HS-27A (cell line): ENCODE measurements at regions not wholly inside any gene's neighbourhood (a gene's known extent, or its start where the extent isn't known, plus 50 kb on each side); places are given as distances from the start of the nearest gene placed in this dataset.
"Not testable (repeated sequence)": the region's sequence is repeated elsewhere in the genome, so short reads cannot be mapped to it uniquely, and the experiment has no call there.

Experiments used
- DNase-seq: peaks from one replicate; pipeline ENCODE4 v3.0.0-alpha.2; 2012; ENCODE audit warnings: low read depth, missing footprints

DNA sequence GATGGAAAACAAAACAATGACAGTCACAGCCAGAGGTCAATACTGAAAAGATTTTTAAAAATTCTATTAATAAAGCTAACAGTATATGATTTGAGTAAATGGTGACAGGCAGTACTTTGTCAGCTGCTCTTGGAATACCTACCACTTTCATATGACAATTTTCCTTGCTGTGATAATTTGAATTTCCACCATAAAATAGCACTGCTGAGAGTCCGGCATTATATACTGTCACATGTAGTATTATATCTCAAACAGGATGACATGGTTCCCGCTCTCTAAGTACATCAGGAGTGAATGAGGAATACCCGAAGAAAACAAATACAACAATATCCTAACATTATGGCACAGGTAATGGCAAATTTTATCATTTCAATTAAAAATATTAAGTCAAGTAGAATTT is 146.8 kb upstream of the TMPRSS15 start:
- DNase-seq, result no peak

DNA sequence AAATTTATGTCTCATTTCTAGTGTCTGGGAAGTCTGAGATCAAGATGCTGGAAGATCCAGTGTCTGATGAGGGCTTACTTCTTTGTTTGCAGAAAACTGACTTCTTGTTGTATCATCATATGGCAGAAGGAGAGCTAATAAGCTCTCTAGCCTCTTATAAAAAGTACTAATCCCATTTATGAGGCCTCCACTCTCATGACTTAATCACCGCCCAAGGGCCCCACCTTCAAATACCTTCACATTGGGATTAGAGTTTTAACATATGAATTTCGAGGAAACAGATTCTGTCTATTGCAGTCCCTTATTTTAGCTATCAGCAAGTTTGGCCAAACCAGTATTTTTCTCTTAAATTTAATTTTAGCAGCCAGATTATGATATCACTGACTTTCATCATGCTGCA is 150.2 kb upstream of the TMPRSS15 start:
- no peak for DNase-seq

DNA sequence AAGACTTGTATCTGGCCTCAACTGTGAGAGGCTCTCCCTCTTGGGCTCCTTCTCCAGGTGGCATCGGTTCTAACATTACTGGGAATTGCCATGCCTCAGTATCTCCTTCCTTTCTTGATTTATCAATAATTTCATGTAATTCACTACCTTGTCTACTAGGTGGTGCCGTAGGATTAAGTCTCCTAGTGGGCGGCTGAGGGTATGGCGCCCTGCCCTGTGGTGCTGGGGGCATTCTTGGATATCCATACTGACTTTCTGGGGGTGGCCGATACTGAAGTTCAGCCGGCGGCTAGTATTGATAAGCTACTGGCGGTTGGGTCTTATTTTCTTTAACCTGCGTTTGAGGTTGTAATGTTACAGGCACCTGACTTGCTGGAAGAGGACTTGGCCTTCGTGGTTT is 164.2 kb upstream of the TMPRSS15 start:
- not testable (repeated sequence) for DNase-seq

DNA sequence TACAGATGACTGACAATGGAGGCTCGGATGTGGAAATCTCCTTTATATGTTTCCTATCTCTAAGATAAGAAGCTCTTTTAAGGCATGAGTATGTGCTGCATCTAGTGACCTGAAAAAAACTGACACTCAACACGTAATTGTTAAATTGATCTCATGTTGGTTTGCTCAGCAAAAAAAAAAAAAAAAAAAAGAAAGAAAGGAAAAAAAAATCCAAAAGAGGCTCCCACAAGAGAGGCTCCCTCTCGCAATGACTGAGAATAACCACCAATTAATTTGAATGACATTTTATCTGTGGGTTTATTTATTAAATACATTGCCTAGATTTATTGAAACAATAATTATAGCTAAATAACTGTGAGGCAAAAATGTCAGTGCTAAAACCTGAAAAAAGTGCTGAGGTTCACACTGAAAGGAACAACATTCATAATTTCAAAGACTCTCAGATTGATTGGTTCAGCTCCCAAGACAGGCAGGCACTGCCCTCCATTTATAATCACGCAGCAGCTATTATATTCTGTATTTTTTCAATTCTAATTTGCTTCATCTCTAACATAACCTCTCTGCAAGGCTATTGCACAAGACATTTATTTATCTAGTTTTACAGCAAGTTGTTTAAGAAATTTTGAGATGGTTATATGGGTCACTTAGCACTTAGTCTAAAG is 184.5 kb upstream of the TMPRSS15 start:
- DNase-seq, result no peak

DNA sequence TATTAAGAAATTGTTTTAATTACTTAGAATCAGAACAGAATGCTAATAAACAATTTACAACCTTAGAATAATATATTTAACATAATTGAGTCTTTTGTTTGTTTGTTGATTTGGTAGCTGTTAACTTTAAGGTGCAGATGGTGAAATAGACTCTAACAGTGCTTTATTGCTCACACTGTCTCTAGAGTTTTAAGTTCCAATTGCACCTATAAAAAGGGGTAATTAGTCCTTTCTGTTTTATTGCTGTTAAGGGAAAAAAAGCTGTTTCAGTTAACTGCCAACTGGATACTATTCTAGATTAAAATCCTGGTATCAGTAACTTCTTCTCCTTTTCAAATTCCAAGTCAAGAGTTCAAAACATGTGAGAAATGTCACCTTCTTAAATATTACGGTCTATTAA is 197.6 kb upstream of the TMPRSS15 start:
- DNase-seq, result no peak

DNA sequence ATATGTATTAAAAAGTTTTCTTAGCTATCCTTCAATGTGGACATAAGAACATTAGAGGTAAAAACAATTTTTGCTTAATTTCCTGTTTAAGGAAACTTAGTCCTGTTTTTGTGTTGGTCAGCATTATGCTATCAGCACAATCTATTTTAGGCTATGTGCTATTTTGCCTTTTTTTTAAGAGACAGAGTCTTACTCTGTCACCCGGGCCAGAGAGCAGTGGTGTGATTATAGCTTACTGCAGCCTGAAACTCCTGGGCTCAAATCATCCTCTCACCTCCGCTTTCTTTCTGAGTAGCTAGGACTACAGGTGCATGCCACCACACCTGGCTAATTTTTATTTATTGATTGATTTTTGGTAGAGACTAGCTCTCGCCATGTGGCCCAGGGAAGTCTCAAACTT is 199.1 kb upstream of the TMPRSS15 start:
- DNase-seq, result no peak

DNA sequence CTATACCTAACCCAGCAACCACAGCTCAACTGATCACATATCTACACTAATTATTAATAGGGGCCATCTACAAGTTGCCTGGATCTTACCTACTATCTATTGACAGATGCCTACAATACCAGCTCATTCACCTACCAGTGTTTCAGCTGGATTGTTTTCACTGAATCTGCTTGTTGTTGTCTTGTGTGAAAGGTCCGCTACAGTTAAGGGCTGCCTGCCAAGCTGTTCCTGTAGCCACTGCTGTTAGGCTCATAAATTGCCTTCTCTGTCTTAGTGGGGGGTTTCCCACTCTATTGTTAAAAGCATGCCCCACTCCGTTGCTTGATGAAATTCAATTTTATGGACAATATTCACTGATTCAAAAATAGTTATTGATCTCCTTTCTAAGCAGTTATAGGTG is 199.7 kb upstream of the TMPRSS15 start:
- DNase-seq, result no peak

DNA sequence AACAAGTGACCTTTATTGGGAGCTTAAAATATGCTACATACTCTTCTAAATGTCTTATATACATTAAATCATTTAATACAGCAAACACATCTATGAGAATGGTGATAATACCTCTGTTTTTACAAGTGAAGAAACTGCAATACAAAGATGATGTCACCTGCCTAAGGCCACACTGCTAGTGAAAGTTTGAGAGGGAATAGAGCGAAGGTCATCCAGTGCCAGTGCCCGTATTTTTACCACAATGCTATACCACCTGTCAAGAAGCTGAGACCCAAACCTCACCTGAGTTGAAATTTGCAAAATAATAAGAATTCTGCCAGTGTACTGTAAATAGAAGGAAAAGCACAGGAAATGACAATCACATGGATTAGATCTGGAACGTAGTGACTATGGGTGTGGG is 200.4 kb upstream of the TMPRSS15 start:
- DNase-seq, result no peak

DNA sequence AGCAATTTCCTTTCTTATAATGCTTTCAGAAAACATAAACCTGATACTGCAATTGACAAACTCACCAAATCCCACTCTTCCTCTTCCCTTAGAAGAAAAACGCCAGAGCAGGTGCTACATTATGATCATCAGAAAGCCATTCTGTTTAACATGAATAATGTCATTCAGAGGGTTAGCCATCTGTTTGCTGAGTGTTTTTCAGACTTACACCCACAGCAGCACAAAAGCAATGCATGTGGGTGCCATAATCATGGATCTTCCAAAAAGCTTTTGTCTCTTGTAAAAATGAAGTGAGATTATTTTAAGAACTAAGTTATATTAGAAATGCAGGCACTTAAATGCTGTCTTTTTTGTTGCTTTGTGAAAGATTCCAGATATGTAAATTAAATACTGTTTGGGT is 204.6 kb upstream of the TMPRSS15 start:
- DNase-seq, result no peak

DNA sequence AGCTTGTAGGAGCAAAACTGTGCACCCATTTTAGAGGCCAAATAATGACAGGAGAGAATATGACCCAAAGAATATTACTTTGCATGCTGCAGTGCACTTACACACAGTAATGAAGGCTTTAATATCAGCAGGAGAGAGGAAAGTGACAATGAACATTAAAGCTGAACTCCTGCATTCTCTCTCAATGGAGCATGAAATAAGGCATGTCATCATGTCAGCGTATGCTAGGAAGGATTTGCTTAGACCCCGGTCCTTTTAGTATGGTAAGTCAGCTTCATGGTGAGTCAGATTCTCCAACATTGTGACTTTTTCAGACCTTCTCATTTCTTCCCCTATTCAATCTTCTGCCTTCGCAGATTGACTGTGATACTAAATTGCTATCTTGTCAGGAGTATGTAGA is 210.7 kb upstream of the TMPRSS15 start:
- DNase-seq, result no peak

DNA sequence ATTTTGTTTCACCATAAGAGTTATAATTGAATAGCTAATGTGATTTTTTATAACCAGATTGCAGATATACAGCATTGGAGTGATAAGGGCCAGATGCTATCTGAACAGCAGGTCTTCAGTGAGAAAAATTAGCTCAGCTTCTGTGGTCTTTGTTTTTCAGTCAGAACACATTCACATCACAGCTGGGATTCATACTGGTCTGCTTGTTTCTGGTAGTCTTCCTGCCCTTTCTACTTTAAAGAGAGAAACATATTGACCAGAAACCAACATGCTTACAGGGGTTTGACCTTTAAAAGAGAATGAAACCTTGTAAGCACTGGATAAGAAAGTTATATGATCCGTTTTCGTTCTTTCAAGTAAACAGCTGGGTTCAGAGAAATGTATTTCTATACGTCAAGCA is 213.7 kb upstream of the TMPRSS15 start:
- DNase-seq, result no peak

DNA sequence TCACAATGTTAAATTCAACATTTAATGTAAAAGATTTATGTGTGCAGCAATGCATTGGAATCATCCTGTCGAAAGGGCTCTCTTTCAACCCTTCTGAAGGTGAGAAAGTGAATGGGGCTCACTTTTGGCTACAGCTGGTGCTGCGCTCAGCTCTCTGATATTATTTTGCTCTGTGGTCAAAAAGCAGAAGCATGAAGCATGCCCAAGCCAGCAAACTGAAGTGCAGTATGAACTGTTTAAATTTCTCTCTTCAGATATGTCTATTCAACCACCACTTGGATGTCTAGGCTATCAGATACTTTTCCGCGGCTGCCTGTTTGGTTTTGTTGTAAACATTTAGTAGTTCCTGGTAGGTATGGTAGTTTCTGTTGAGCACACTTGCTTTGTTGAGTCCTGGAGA is 216.9 kb upstream of the TMPRSS15 start:
- DNase-seq, result no peak

DNA sequence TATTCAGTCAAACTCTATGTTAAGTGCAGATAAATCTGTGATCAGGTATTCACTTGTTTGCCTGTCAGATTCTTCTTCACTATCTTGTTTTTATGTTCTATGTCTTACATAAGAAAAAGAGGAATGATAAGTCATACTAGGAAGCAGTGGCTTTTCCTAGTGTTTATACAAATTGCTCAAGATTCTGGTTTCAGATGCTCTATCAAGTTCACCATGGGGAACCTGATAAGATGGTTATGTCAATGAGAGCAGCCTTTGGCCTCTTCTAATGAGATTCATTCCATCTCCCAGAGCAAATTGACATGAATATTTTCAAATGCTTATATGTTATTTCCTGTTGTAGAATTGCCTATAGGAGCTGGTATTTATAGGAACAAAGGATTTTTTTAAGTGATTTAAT is 218.8 kb upstream of the TMPRSS15 start:
- DNase-seq, result no peak

DNA sequence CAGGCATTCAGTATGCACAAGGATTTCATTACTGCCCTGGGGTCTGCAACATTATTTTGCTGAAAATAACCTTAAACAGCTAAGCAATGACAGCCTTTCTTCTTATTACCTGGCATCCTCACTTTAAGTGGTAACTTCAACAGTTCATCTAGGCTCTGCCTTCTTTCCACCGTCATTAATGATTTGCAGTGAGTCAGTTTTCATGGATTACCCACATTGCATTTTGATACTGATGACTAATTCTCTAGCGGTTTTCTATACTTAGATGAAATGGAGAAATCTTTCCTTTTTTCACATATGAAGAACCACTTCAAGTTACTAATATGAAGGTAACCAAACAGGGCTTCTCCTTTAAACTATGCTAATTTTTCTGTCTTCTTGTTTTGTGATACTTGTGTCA is 226.9 kb upstream of the TMPRSS15 start:
- DNase-seq, result peak; percentile 42

DNA sequence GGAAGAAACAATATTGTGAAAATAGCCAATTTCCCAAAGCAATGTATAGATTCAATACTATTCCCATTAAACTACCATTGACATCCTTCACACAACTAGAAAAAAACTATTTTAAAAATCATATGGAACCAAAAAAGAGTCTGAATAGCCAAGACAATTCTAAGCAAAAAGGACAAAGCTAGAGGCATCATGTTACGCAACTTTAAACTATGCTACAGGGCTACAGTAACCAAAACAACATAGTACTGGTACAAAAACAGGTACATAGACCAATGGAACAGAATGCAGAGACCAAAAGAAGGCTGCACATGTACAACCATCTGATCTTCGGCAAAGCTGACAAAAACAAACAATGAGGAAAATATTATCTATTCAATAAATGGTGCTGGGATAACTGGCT is 233.3 kb upstream of the TMPRSS15 start:
- no peak for DNase-seq

DNA sequence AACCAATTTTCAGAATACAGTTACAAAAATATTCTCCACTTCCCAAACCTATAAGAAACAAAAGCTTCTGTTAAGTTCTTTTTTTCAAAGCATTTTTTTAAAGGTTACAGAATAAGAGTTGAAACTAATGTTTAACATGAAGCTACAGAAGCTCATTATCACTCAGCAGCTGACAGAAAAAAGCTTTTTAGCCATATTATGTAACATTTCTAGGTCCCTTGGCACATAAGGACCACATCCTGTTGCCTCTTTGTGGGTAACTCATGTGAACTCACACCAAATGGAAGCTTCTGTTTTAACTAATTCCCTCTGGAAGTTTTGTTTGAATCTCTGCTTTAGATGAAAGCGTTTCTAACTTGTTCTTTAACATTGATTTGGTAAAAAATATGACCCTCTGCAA is 242.5 kb upstream of the TMPRSS15 start:
- DNase-seq, result no peak

DNA sequence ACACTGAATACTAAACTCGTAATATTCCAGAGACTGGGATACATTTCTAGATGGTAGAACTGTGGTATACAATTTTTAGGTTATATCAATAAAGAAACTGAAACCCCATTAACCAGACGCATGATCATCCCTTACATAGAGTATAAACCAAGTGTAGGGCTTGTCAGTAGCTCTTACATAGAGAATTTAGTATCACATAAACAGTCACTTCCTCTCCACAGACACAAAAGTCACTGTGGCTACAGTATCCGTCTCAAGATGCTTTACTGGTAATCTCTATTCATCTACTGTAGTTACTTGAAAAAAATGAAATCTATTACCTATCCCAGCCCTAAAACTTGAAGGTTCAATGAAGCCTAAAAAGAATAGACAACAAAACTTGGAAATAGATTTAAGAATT is 252.3 kb upstream of the TMPRSS15 start:
- no peak for DNase-seq

DNA sequence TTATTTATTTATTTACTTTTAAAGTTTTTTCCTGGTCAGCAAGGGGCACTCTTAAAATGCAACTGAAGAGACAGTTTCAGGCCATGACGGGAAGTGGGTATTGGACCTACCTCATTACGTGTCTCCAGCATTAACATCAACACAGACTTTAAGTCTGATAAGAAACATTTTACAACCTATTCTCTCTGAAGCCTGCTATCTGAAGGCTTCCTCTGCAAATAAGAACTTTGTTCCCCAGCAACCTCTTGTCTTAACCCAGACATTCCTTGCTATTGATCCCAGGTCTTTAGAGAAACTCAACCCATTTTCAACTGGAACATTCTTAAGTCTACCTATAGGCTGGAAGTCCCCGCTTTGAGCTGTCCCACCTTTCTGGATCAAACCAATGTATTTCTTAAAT is 258.3 kb upstream of the TMPRSS15 start:
- no peak for DNase-seq

DNA sequence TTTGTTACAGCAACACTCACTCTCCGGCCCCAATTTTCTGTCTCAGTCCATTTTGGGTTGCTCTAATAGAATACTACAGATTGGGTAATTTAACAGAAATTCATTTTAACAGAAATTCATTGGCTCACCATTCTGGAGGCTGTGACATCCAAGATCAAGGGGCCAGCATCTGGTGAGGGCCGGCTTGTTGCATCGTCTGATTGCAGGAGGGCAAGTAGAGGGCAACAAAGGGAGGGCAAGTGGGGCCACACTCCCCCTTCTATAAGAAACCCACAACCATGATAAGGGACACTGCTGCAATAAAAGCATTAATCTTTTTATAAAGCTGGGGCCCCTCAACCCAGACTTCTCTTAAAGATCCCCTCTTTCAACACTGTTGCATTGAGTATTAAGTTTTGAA is 260.1 kb upstream of the TMPRSS15 start:
- no peak for DNase-seq

DNA sequence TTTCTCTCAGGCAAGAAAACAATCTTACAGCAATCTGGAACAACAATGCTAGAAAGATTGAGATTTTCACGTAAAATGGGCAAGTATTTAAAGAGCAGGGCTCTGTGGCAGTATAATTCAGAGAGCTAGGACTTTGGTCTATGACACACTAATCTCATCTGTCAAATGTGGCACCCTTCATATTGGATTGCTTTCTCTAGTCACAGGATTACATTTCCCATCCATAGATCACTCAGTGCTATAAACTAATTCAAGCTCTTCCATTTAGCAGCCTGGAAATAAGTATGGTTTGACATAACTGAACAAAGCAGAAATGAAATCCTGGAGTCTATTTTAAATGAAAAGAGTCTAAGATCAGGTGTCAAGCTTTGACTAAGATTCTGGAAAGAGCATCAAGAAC is 263.1 kb upstream of the TMPRSS15 start:
- no peak for DNase-seq

DNA sequence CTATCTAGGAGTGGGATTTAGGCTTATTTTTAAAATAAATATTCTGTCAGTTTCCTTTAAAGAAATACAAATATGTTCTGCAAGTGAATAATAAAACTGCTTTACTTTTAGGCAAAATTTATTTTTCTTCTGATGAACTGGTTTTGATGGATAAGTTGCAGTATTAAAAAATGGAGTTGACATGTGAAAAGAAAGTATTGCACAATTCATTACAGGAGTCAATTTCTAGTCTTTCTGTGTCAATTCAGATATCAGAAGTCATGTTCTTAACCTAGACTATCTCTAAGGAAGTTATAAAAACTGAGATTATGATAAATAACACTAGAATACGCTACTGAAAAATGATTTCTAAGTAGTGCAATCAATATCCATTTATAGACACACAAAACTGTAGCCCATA is 270.2 kb upstream of the TMPRSS15 start:
- DNase-seq, result no peak

DNA sequence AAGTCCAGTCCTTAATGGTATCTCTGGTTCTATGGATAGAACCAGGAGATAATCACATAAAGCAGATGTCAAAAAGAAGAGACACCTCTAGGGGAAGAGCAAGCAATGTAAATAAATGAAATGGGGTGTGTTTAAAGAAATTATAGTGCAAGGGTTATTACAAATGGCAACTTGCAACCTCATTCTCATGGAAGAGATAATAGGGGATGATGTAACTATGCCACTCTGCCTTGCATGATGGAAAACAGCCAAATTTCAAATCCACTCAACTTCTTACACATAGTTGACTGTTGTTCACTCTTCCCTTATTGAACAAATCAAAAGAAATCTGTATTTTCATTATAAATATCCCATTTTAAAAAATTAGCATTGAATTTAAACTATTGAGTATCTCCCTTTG is 274.0 kb upstream of the TMPRSS15 start:
- no peak for DNase-seq

DNA sequence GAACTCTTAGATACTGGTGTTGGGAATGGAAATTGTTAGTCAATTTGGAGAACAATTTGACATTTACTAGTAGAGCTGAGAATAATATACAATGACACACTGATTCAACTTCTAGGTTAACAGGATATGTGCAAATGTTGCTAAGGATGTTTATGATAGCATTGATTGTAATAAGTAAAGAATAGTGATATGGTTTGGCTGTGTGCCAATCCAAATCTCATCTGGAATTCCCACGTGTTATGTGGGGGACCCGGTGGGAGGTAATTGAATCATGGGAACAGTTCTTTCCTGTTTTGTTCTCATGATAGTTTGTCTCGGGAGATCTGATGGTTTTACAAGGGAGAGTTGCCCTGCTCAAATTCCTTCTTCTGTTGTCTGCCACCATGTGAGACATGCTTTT is 302.4 kb upstream of the TMPRSS15 start:
- DNase-seq, result peak; percentile 3

DNA sequence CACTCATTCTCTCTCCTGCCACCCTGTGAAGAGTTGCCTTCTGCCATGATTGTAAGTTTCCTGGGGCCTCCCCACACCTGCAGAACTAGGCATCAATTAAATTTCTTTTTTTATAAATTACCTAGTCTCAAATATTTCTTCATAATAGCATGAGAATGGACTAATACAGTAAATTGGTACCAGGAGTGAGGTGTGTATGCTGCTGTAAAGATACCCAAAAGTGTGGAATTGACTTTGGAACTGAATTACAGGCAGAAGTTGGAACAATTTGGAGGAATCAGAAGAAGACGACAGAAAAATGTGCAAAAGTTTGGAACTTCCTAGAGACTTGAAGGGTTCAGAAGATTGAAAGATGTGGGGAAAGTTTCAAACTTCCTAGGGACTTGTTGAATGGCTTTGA is 308.1 kb upstream of the TMPRSS15 start:
- DNase-seq, result no peak

DNA sequence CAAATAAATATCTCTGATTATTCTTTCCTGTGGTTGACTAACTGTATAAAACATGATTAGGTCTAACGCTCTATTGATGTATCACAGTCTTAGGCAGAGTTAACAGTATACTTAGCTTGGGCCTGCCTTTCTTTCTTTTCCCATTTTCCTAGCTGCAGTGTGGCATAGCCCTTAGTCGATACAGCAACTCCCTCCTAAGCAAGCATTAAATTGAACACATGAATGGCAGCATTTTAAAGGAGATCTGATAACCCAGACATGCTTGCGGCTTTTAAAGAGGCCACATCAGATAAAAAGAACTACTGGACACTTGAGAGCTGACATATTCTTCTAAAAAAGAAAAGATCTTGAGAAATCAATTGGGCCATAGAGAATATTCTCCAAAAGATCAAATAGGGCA is 312.0 kb upstream of the TMPRSS15 start:
- no peak for DNase-seq
